GDM1 (cell line): ENCODE measurements at regions not wholly inside any gene's neighbourhood (a gene's known extent, or its start where the extent isn't known, plus 50 kb on each side); places are given as distances from the start of the nearest gene placed in this dataset.

ENCODE experiments used
- DNase-seq: peaks from one replicate; lab custom pipeline; 2025; lab: John Stamatoyannopoulos, UW

GRCh38 chr13:34561033-34561432 is 381.0 kb upstream of the NBEA start:
- no peak for DNase-seq

- DNase-seq: no peak
These were observed 374.5 kb upstream of the NBEA start for GRCh38 chr13:34567597-34567996.

- no peak for DNase-seq
These were observed 371.2 kb upstream of the NBEA start for GRCh38 chr13:34570698-34571353.

GRCh38 chr13:34571716-34572115 is 370.4 kb upstream of the NBEA start:
- DNase-seq: no peak

GRCh38 chr13:34577051-34577450 is 365.0 kb upstream of the NBEA start:
- DNase-seq: no peak

- no peak for DNase-seq
These were observed 363.6 kb upstream of the NBEA start for GRCh38 chr13:34578471-34578870.

GRCh38 chr13:34578917-34579316 is 363.2 kb upstream of the NBEA start:
- DNase-seq: no peak

GRCh38 chr13:34583181-34583580 is 358.9 kb upstream of the NBEA start:
- no peak for DNase-seq

- no peak for DNase-seq
These were observed 354.5 kb upstream of the NBEA start for GRCh38 chr13:34587576-34587975.

GRCh38 chr13:34588362-34588761 is 353.7 kb upstream of the NBEA start:
- DNase-seq: no peak

- no peak for DNase-seq
These were observed 352.5 kb upstream of the NBEA start for GRCh38 chr13:34589581-34589980.

GRCh38 chr13:34591129-34591528 is 350.9 kb upstream of the NBEA start:
- DNase-seq: no peak

GRCh38 chr13:34591900-34592529 is 350.1 kb upstream of the NBEA start:
- no peak for DNase-seq

- DNase-seq: no peak
These were observed 348.4 kb upstream of the NBEA start for GRCh38 chr13:34593658-34594057.

- DNase-seq: no peak
These were observed 347.6 kb upstream of the NBEA start for GRCh38 chr13:34594507-34594906.

GRCh38 chr13:34608331-34608730 is 333.7 kb upstream of the NBEA start:
- DNase-seq: no peak

- no peak for DNase-seq
These were observed 330.4 kb upstream of the NBEA start for GRCh38 chr13:34611671-34612070.

GRCh38 chr13:34617473-34618083 is 324.5 kb upstream of the NBEA start:
- DNase-seq: no peak

GRCh38 chr13:34618654-34619053 is 323.4 kb upstream of the NBEA start:
- DNase-seq: no peak

GRCh38 chr13:34619326-34619725 is 322.7 kb upstream of the NBEA start:
- no peak for DNase-seq

- DNase-seq: no peak
These were observed 321.8 kb upstream of the NBEA start for GRCh38 chr13:34620074-34620850.

GRCh38 chr13:34620862-34621261 is 321.2 kb upstream of the NBEA start:
- no peak for DNase-seq

- DNase-seq: no peak
These were observed 318.7 kb upstream of the NBEA start for GRCh38 chr13:34623331-34623730.
